Peyer's patch (tissue), 4 donors: ENCODE measurements at regions not wholly inside any gene's neighbourhood (a gene's known extent, or its start where the extent isn't known, plus 50 kb on each side); places are given as distances from the start of the nearest gene placed in this dataset.

Source experiments
- DNase-seq, 3 donors: peaks; one replicate each; pipeline ENCODE4 v3.0.0-alpha.2; 2017 to 2019
- H3K27ac ChIP-seq, 4 donors: fragments of 200-600 bp; sonication (generic); one replicate each; pipeline ENCODE4 v1.5.1; 2016 to 2019
- H3K27me3 ChIP-seq, 2 donors: fragments of 200-600 bp; sonication (generic); one replicate each; pipeline ENCODE4 v1.5.1; 2019
- H3K36me3 ChIP-seq, 3 donors: fragments of 200-600 bp; sonication (generic); one replicate each; pipeline ENCODE4 v1.5.1; 2016 to 2019
- H3K4me1 ChIP-seq, 4 donors: fragments of 200-600 bp; sonication (generic); one replicate each; pipeline ENCODE4 v1.5.1; 2016 to 2019
- H3K4me3 ChIP-seq, 4 donors: fragments of 200-600 bp; sonication (generic); 1 replicate in 3 of 4; 2 replicates in 1 of 4; pipeline ENCODE4 v1.5.1; 2016 to 2019; ENCODE audit warnings: mild to moderate bottlenecking in 1 of 4
- H3K9me3 ChIP-seq, 4 donors: fragments of 200-600 bp; sonication (generic); one replicate each; pipeline ENCODE4 v1.5.1; 2016 to 2019; ENCODE audit warnings: mild to moderate bottlenecking in 1 of 4
- POLR2A ChIP-seq, 2 donors: fragments of 450-650 bp; IDR thresholded peaks; one replicate each; pipeline ENCODE4 v1.5.1; 2017; ENCODE audit warnings: antibody characterized with exemption in 2 of 2, mild to moderate bottlenecking in 2 of 2, moderate library complexity in 2 of 2
- TF ChIP-seq, protein P1 (sequence below), 6 experiments: fragments of 450-650 bp in 4 of 6; fragments of 200-600 bp in 2 of 6; sonication (generic) in 1 of 6; IDR thresholded peaks; one replicate each; pipeline ENCODE4 v1.5.1; 2017 to 2019; ENCODE audit warnings: antibody characterized with exemption in 6 of 6, mild to moderate bottlenecking in 3 of 6, moderate library complexity in 1 of 6

DNA sequence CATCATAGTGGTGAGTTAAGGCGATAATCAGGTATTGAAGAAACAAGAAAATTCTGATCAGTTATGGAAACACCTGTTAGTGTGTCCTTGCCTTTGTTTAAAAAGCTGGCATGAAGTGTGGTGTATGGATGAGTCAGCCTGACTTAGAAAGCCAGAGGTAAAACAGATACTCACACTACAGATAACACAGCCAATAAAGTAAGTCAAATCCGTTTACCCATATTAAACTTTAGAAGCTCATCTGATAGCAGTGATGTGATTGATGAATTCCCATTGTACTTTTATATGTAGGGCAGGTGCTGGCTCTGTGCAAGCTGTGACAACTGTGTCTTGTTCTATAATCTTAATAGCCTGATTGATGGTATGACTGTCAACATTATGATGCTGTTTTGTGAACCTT, 1392.7 kb upstream of the IGFBP7 start:
- H3K4me1 ChIP-seq: no peaks in the 10 kb centered on the region
- no peaks in the 10 kb centered on the region for H3K27me3 ChIP-seq
- no peaks in the 10 kb centered on the region for H3K36me3 ChIP-seq
- H3K9me3 ChIP-seq: no peaks in the 10 kb centered on the region
- no peak overlapping the region for H3K4me3 ChIP-seq
- no peak for TF ChIP-seq POLR2A (IDR thresholded peaks at IDR 0.05)
- TF ChIP-seq, protein P1, sequence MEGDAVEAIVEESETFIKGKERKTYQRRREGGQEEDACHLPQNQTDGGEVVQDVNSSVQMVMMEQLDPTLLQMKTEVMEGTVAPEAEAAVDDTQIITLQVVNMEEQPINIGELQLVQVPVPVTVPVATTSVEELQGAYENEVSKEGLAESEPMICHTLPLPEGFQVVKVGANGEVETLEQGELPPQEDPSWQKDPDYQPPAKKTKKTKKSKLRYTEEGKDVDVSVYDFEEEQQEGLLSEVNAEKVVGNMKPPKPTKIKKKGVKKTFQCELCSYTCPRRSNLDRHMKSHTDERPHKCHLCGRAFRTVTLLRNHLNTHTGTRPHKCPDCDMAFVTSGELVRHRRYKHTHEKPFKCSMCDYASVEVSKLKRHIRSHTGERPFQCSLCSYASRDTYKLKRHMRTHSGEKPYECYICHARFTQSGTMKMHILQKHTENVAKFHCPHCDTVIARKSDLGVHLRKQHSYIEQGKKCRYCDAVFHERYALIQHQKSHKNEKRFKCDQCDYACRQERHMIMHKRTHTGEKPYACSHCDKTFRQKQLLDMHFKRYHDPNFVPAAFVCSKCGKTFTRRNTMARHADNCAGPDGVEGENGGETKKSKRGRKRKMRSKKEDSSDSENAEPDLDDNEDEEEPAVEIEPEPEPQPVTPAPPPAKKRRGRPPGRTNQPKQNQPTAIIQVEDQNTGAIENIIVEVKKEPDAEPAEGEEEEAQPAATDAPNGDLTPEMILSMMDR (IDR thresholded peaks at IDR 0.05): no peak
- no peak for DNase-seq
- H3K27ac ChIP-seq: no peak overlapping the region

- no peak for TF ChIP-seq POLR2A (IDR thresholded peaks at IDR 0.05)
- TF ChIP-seq, protein P1 (IDR thresholded peaks at IDR 0.05): no peak
- Histone ChIP-seq H3K4me1 (no peaks in the 10 kb centered on the region), H3K27me3 (no peaks in the 10 kb centered on the region), H3K4me3 (no peak overlapping the region), H3K36me3 (no peaks in the 10 kb centered on the region), H3K27ac (no peak overlapping the region), H3K9me3 (no peaks in the 10 kb centered on the region)
- DNase-seq: no peak
These were observed 1389.0 kb upstream of the IGFBP7 start for GRCh38 chr4:58499182-58499581.

GRCh38 chr4:58491620-58492019, 1381.4 kb upstream of the IGFBP7 start:
- Histone ChIP-seq H3K9me3 (no peaks in the 10 kb centered on the region), H3K4me1 (no peaks in the 10 kb centered on the region), H3K4me3 (no peak overlapping the region), H3K27ac (no peak overlapping the region), H3K36me3 (no peaks in the 10 kb centered on the region), H3K27me3 (no peaks in the 10 kb centered on the region)
- no peak for TF ChIP-seq POLR2A (IDR thresholded peaks at IDR 0.05)
- TF ChIP-seq, protein P1 (IDR thresholded peaks at IDR 0.05): no peak
- no peak for DNase-seq

DNA sequence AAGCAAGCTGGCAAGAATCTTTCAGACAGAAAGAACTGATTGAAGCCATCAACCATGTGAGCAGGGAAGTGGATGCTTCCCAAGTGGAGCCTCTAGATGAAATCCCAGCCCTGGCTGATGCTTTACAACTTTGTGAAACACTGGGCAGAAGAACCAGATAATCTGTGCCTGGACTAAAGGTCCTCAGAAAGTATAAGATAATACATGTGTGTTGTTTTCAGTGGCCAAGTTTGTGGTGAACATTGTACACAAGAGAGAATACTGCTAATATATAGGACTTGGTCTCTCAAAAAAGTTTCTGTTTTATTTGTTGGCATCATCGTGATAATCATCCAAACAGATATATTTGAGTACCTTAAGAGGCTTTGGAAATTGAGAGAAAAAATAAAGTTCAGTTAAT, 1367.8 kb upstream of the IGFBP7 start:
- Histone ChIP-seq H3K4me1 (no peaks in the 10 kb centered on the region), H3K27ac (no peak overlapping the region), H3K9me3 (no peaks in the 10 kb centered on the region), H3K36me3 (no peaks in the 10 kb centered on the region), H3K27me3 (no peaks in the 10 kb centered on the region), H3K4me3 (no peak overlapping the region)
- no peak for DNase-seq
- TF ChIP-seq, protein P1 (IDR thresholded peaks at IDR 0.05): no peak
- TF ChIP-seq POLR2A (IDR thresholded peaks at IDR 0.05): no peak

GRCh38 chr4:58477513-58477912, 1367.3 kb upstream of the IGFBP7 start:
- no peak for DNase-seq
- H3K4me1 ChIP-seq: no peaks in the 10 kb centered on the region
- no peak overlapping the region for H3K27ac ChIP-seq
- no peaks in the 10 kb centered on the region for H3K27me3 ChIP-seq
- H3K9me3 ChIP-seq: no peaks in the 10 kb centered on the region
- no peak for TF ChIP-seq POLR2A (IDR thresholded peaks at IDR 0.05)
- TF ChIP-seq, protein P1 (IDR thresholded peaks at IDR 0.05): no peak
- no peak overlapping the region for H3K4me3 ChIP-seq
- H3K36me3 ChIP-seq: no peaks in the 10 kb centered on the region

DNA sequence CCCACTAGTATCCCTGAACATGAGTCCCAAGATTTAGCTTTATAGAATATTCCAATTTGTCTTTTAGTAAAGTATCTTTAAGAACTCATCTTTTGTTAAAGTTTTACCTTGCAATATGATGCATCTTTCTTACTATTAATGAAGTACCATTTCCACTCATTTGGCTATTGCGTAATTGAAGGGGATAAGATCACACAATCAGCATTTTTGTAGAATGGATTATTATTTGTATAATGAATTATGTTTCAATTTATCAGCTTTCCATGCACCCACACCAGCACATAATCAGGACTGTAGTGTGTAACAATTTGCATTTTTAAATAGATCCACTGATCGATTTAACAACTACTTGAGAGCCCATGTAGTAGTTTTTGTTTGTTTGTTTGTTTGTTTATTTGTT, 1364.9 kb upstream of the IGFBP7 start:
- no peaks in the 10 kb centered on the region for H3K36me3 ChIP-seq
- no peaks in the 10 kb centered on the region for H3K9me3 ChIP-seq
- H3K4me3 ChIP-seq: no peak overlapping the region
- H3K27me3 ChIP-seq: no peaks in the 10 kb centered on the region
- no peaks in the 10 kb centered on the region for H3K4me1 ChIP-seq
- TF ChIP-seq POLR2A (IDR thresholded peaks at IDR 0.05): no peak
- TF ChIP-seq, protein P1 (IDR thresholded peaks at IDR 0.05): no peak
- no peak overlapping the region for H3K27ac ChIP-seq
- no peak for DNase-seq
